Panc1 (cell line): ENCODE measurements at regions not wholly inside any gene's neighbourhood (a gene's known extent, or its start where the extent isn't known, plus 50 kb on each side); places are given as distances from the start of the nearest gene placed in this dataset.

Experiments
- ATAC-seq: fragments of 200-7000 bp; cut with Tn5 transposase; 2 replicates; pipeline ENCODE4 v1.9.1; 2020; ENCODE audit warnings: mild to moderate bottlenecking, moderate library complexity
- BruUV-seq: library from RNA; stranded (reverse); fragments of 400-500 nt; replicated peaks from 2 replicates; lab custom pipeline; 2021; lab: Mats Ljungman, UMichigan
- CTCF ChIA-PET: fragments of 300-600 bp; sonication (Branson Sonifier 250); formaldehyde crosslinking; loops from one replicate; lab custom pipeline; 2022; ENCODE audit warnings: antibody characterized with exemption; lab: Charles Lee
- POLR2A ChIA-PET: fragments of 300-600 bp; sonication (Branson Sonifier 250); formaldehyde crosslinking; loops from one replicate; lab custom pipeline; 2022; ENCODE audit warnings: antibody characterized with exemption; lab: Charles Lee
- DNase-seq: peaks from one replicate; pipeline ENCODE4 v3.0.0-alpha.2; 2010; ENCODE audit warnings: low read depth, low spot score
- H3K27ac ChIP-seq: 2 replicates; pipeline ENCODE4 v1.5.1; 2011; ENCODE audit warnings: mild to moderate bottlenecking, low read length, inconsistent platforms
- H3K27me3 ChIP-seq: fragments of 200-500 bp; sonication (Bioruptor generic); 2 replicates; pipeline ENCODE4 v1.6.0; 2014; ENCODE audit warnings: low read length, inconsistent platforms; ENCODE audit not compliant: control insufficient read depth, insufficient read depth
- H3K36me3 ChIP-seq: fragments of 200-500 bp; sonication (Bioruptor generic); 2 replicates; pipeline ENCODE4 v1.5.1; 2014; ENCODE audit warnings: inconsistent platforms, mild to moderate bottlenecking, low read length, moderate library complexity; ENCODE audit not compliant: control insufficient read depth, insufficient read depth
- H3K4me1 ChIP-seq: 2 replicates; pipeline ENCODE4 v1.5.1; 2011; ENCODE audit warnings: inconsistent platforms, mild to moderate bottlenecking, low read length, moderate library complexity; ENCODE audit not compliant: control insufficient read depth, insufficient read depth
- H3K4me3 ChIP-seq, 2 experiments: 2 replicates each; pipeline ENCODE4 v1.5.1; 2011 to 2012; ENCODE audit warnings: low read depth in 2 of 2, low read length in 2 of 2, mild to moderate bottlenecking in 2 of 2, inconsistent platforms in 1 of 2, moderate library complexity in 1 of 2
- H3K9me3 ChIP-seq: fragments of 200-500 bp; sonication (Bioruptor generic); 2 replicates; pipeline ENCODE4 v1.5.1; 2014; ENCODE audit warnings: low read depth, mild to moderate bottlenecking, inconsistent platforms, low read length, moderate library complexity; ENCODE audit not compliant: control insufficient read depth, insufficient read depth
- CTCF ChIP-seq: fragments of 450-650 bp; IDR thresholded peaks from 2 replicates; pipeline ENCODE4 v1.5.1; 2017; ENCODE audit warnings: mild to moderate bottlenecking
- POLR2AphosphoS5 ChIP-seq: IDR thresholded peaks from 2 replicates; pipeline ENCODE4 v1.6.1; 2012; ENCODE audit warnings: mild to moderate bottlenecking, low read depth, low read length, moderate library complexity
- REST ChIP-seq, 2 experiments: IDR thresholded peaks; 2 replicates each; pipeline ENCODE4 v1.6.1; 2011 to 2012; ENCODE audit warnings: low read depth in 2 of 2, control low read depth in 1 of 2, low read length in 1 of 2, mild to moderate bottlenecking in 1 of 2, moderate library complexity in 1 of 2; ENCODE audit not compliant: insufficient read depth in 1 of 2
- SIN3A ChIP-seq: IDR thresholded peaks from 2 replicates; pipeline ENCODE4 v1.6.1; 2012; ENCODE audit warnings: low read depth, mild to moderate bottlenecking, low read length, moderate library complexity, borderline replicate concordance; ENCODE audit not compliant: insufficient read depth
- TCF7L2 ChIP-seq: IDR thresholded peaks from 2 replicates; pipeline ENCODE4 v1.6.1; 2011; ENCODE audit warnings: mild to moderate bottlenecking, low read depth, low read length, inconsistent platforms
- in situ Hi-C: cut with HindIII; loops from 2 replicates; pipeline ENCODE4 v1.10.0; 2016; ENCODE audit warnings: low sequenced_read_pairs, low pct_unique_long_range_greater_than_20kb
- intact Hi-C: fragments of 100-400 bp; cut with micrococcal nuclease; formaldehyde crosslinking; loops from one replicate; pipeline ENCODE4 v1.10.0; 2022; ENCODE audit not compliant: unreplicated experiment

GRCh38 chr6:6816716-6817115 is 228.2 kb downstream of the LY86 start:
- ChIA-PET CTCF (no interaction called here), POLR2A (no interaction called here)
- TF ChIP-seq TCF7L2 (no peak), CTCF (no peak), SIN3A (no peak), POLR2AphosphoS5 (no peak), REST (IDR thresholded peaks at IDR 0.05; ENCODE audit: insufficient read depth in 1 of 2, low read depth in 2 of 2, low read length in 1 of 2) (no peak)
- ATAC-seq (no peak), DNase-seq (no peak)
- H3K4me1 ChIP-seq = no peaks in the 10 kb centered on the region; the same call in 1 of the 2 replicates
- H3K27me3 ChIP-seq = no peaks in the 10 kb centered on the region
- H3K9me3 ChIP-seq = no peaks in the 10 kb centered on the region
- intact Hi-C loops (no loop called here), in situ Hi-C loops (no loop called here)
- no peak overlapping the region for H3K27ac ChIP-seq
- H3K4me3 ChIP-seq = no peak overlapping the region
- BruUV-seq = no TSS peak
- no peaks in the 10 kb centered on the region for H3K36me3 ChIP-seq

GRCh38 chr6:6818078-6818639 is 229.6 kb downstream of the LY86 start:
- Histone ChIP-seq H3K36me3 (no peaks in the 10 kb centered on the region), H3K4me3 (no peak overlapping the region), H3K27ac (no peak overlapping the region), H3K4me1 (no peaks in the 10 kb centered on the region), H3K27me3 (no peaks in the 10 kb centered on the region), H3K9me3 (no peaks in the 10 kb centered on the region)
- CTCF ChIA-PET = no interaction called here
- TF ChIP-seq TCF7L2 = no peak
- TF ChIP-seq POLR2AphosphoS5 = no peak
- TF ChIP-seq CTCF = no peak
- TF ChIP-seq SIN3A = no peak
- no peak for TF ChIP-seq REST (IDR thresholded peaks at IDR 0.05; ENCODE audit: insufficient read depth in 1 of 2, low read depth in 2 of 2, low read length in 1 of 2)
- no peak for ATAC-seq
- intact Hi-C loops = no loop called here
- no peak for DNase-seq
- in situ Hi-C loops = no loop called here
- BruUV-seq = no TSS peak
- POLR2A ChIA-PET = no interaction called here
